ENCODE measurements at regions not wholly inside any gene's neighbourhood (a gene's known extent, or its start where the extent isn't known, plus 50 kb on each side); places are given as distances from the start of the nearest gene placed in this dataset.

DNA sequence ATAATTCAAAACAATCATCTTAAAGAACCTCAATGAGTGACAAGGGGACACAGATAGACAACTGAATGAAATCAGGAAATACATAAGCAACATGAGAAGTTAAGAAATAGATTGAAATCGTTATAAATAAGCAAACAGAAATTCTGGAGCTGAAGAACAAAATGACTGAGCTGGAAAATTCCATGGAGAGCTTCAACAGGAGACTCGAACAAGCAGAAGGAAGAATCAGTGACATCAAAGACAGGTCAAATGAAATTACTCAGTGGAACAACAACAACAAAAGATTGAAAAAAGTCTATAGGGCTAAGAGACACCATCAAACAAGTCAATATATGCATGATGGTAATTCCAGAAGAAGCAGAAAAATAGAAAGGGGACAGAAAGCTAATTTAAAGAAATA is 89.5 kb upstream of the ALKAL2 start:
- Histone ChIP-seq H3K4me2 (ENCODE audit: low read length) (no peak overlapping the region), H3K79me2 (ENCODE audit: insufficient read depth, low read length) (no peaks in the 10 kb centered on the region), H3K4me1 (ENCODE audit: insufficient read depth, low read length) (peaks cover 3% of the 10 kb centered on the region), H3K36me3 (ENCODE audit: insufficient read depth, low read length) (no peaks in the 10 kb centered on the region), H3K27ac (ENCODE audit: low read depth, low read length) (no peak overlapping the region), H4K20me1 (ENCODE audit: insufficient read depth, low read length) (no peaks in the 10 kb centered on the region), H3K9ac (ENCODE audit: low read length) (no peak overlapping the region), H3K4me3 (ENCODE audit: insufficient read depth, low read depth, low read length) (no peak overlapping the region), H2AFZ (ENCODE audit: low read depth, low read length) (no peak overlapping the region), H3K27me3 (ENCODE audit: insufficient read depth, low read length) (peaks cover 2% of the 10 kb centered on the region), H3K9me3 (ENCODE audit: insufficient read depth, low read depth, low read length) (no peaks in the 10 kb centered on the region)
- H3K27me3 Mint-ChIP-seq (ENCODE audit: low read depth, unreplicated experiment) = peaks cover 5% of the 10 kb centered on the region
- no peak for TF ChIP-seq EZH2 (IDR thresholded peaks at IDR 0.05; ENCODE audit: insufficient read depth, low read length)
- TF ChIP-seq, protein P1, sequence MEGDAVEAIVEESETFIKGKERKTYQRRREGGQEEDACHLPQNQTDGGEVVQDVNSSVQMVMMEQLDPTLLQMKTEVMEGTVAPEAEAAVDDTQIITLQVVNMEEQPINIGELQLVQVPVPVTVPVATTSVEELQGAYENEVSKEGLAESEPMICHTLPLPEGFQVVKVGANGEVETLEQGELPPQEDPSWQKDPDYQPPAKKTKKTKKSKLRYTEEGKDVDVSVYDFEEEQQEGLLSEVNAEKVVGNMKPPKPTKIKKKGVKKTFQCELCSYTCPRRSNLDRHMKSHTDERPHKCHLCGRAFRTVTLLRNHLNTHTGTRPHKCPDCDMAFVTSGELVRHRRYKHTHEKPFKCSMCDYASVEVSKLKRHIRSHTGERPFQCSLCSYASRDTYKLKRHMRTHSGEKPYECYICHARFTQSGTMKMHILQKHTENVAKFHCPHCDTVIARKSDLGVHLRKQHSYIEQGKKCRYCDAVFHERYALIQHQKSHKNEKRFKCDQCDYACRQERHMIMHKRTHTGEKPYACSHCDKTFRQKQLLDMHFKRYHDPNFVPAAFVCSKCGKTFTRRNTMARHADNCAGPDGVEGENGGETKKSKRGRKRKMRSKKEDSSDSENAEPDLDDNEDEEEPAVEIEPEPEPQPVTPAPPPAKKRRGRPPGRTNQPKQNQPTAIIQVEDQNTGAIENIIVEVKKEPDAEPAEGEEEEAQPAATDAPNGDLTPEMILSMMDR (IDR thresholded peaks at IDR 0.05; ENCODE audit: insufficient read depth, low read depth, low read length) = no peak
- FAIRE-seq = no peak
- no peak for DNase-seq (ENCODE audit: low read depth)
- H3K4me1 Mint-ChIP-seq (ENCODE audit: low read depth, unreplicated experiment) = peaks cover 3% of the 10 kb centered on the region
- H3K27ac Mint-ChIP-seq (ENCODE audit: unreplicated experiment) = no peak overlapping the region
- H3K4me3 Mint-ChIP-seq (ENCODE audit: unreplicated experiment) = no peak overlapping the region
- peaks cover 14% of the 10 kb centered on the region for H3K9me3 Mint-ChIP-seq (ENCODE audit: unreplicated experiment)
- no peaks in the 10 kb centered on the region for H3K36me3 Mint-ChIP-seq (ENCODE audit: low read depth, unreplicated experiment)

DNA sequence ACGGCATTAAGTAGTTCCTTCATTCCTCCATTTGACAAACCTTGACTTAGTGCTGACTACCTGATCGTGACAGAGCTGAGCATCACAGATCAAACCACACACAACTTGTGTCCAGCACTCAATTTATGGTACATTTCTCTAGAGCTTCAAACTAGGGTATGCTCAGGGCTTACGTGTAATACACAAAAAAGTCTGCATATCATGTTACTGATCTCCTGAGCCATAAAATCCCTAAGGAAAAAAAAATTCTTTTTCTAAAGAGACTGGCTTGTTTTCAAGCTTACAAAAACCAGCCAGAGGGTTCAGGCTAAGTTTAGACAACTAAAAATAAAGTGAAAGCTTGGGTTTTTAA is 88.0 kb upstream of the ALKAL2 start:
- no peak overlapping the region for H3K4me3 ChIP-seq (ENCODE audit: insufficient read depth, low read depth, low read length)
- H2AFZ ChIP-seq (ENCODE audit: low read depth, low read length) = no peak overlapping the region
- no peak for TF ChIP-seq EZH2 (IDR thresholded peaks at IDR 0.05; ENCODE audit: insufficient read depth, low read length)
- TF ChIP-seq, protein P1 (IDR thresholded peaks at IDR 0.05; ENCODE audit: insufficient read depth, low read depth, low read length) = no peak
- FAIRE-seq (no peak), DNase-seq (ENCODE audit: low read depth) (no peak)
- peaks cover 3% of the 10 kb centered on the region for H3K4me1 Mint-ChIP-seq (ENCODE audit: low read depth, unreplicated experiment)
- no peaks in the 10 kb centered on the region for H4K20me1 ChIP-seq (ENCODE audit: insufficient read depth, low read length)
- H3K79me2 ChIP-seq (ENCODE audit: insufficient read depth, low read length) = no peaks in the 10 kb centered on the region
- H3K9ac ChIP-seq (ENCODE audit: low read length) = no peak overlapping the region
- peaks cover 23% of the 10 kb centered on the region for H3K9me3 Mint-ChIP-seq (ENCODE audit: unreplicated experiment)
- H3K27ac ChIP-seq (ENCODE audit: low read depth, low read length) = no peak overlapping the region
- no peaks in the 10 kb centered on the region for H3K36me3 ChIP-seq (ENCODE audit: insufficient read depth, low read length)
- H3K4me2 ChIP-seq (ENCODE audit: low read length) = no peak overlapping the region
- no peak overlapping the region for H3K27ac Mint-ChIP-seq (ENCODE audit: unreplicated experiment)
- no peaks in the 10 kb centered on the region for H3K9me3 ChIP-seq (ENCODE audit: insufficient read depth, low read depth, low read length)
- peaks cover 3% of the 10 kb centered on the region for H3K4me1 ChIP-seq (ENCODE audit: insufficient read depth, low read length)
- H3K36me3 Mint-ChIP-seq (ENCODE audit: low read depth, unreplicated experiment) = no peaks in the 10 kb centered on the region
- H3K27me3 Mint-ChIP-seq (ENCODE audit: low read depth, unreplicated experiment) = no peaks in the 10 kb centered on the region
- peaks cover 2% of the 10 kb centered on the region for H3K27me3 ChIP-seq (ENCODE audit: insufficient read depth, low read length)
- H3K4me3 Mint-ChIP-seq (ENCODE audit: unreplicated experiment) = no peak overlapping the region

DNA sequence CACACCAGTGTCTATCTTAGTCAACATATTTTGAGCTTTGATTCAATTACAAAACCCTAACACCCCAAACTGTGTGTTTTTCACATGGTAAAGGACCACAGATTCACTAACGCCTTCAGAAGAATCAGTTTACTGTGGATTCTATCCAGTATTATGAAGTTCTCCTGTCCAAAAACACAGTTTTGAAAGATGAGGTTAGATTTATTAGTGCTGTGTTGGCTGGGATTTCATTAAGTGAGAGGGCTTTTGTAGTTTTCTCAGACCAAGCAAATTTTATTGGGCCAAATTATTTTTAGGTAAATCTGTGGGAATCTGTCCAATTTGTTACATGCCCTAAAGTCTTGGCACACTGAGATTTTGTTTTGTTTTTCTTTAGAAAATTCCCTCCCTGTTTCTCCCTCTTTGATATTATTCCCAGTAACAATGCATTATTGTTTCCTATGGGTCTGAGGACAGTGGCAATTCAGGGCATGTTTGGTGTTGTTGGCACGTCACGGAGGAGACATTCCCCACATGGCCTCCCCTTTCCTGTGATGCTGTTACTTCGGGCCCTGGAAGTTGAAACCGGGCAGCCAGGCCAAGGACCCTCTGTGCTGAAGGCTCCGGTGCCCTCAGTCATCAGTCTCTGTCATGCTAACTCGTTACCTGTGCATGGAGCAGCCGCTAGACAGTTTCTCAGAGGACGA is 87.5 kb upstream of the ALKAL2 start:
- Histone ChIP-seq H3K4me2 (ENCODE audit: low read length) (no peak overlapping the region), H3K36me3 (ENCODE audit: insufficient read depth, low read length) (no peaks in the 10 kb centered on the region), H3K27ac (ENCODE audit: low read depth, low read length) (no peak overlapping the region), H3K4me1 (ENCODE audit: insufficient read depth, low read length) (peaks cover 3% of the 10 kb centered on the region), H3K9ac (ENCODE audit: low read length) (no peak overlapping the region), H3K27me3 (ENCODE audit: insufficient read depth, low read length) (peaks cover 2% of the 10 kb centered on the region), H4K20me1 (ENCODE audit: insufficient read depth, low read length) (no peaks in the 10 kb centered on the region), H2AFZ (ENCODE audit: low read depth, low read length) (no peak overlapping the region), H3K9me3 (ENCODE audit: insufficient read depth, low read depth, low read length) (no peaks in the 10 kb centered on the region), H3K4me3 (ENCODE audit: insufficient read depth, low read depth, low read length) (no peak overlapping the region), H3K79me2 (ENCODE audit: insufficient read depth, low read length) (no peaks in the 10 kb centered on the region)
- no peak for TF ChIP-seq EZH2 (IDR thresholded peaks at IDR 0.05; ENCODE audit: insufficient read depth, low read length)
- TF ChIP-seq, protein P1 (IDR thresholded peaks at IDR 0.05; ENCODE audit: insufficient read depth, low read depth, low read length) = no peak
- FAIRE-seq (no peak), DNase-seq (ENCODE audit: low read depth) (no peak)
- Mint-ChIP-seq H3K4me1 (ENCODE audit: low read depth, unreplicated experiment) (peaks cover 3% of the 10 kb centered on the region), H3K27ac (ENCODE audit: unreplicated experiment) (no peak overlapping the region), H3K36me3 (ENCODE audit: low read depth, unreplicated experiment) (no peaks in the 10 kb centered on the region), H3K4me3 (ENCODE audit: unreplicated experiment) (no peak overlapping the region), H3K27me3 (ENCODE audit: low read depth, unreplicated experiment) (no peaks in the 10 kb centered on the region), H3K9me3 (ENCODE audit: unreplicated experiment) (peaks cover 24% of the 10 kb centered on the region)

Measured in astrocyte (in vitro differentiated cells and primary cell).